ENCODE measurements at regions not wholly inside any gene's neighbourhood (a gene's known extent, or its start where the extent isn't known, plus 50 kb on each side); places are given as distances from the start of the nearest gene placed in this dataset.

- TF ChIP-seq CTCF (IDR thresholded peaks at IDR 0.05; ENCODE audit: low read depth, low read length), result no peak
- no peak for DNase-seq (ENCODE audit: low read depth in 2 of 2)
- H3K4me3 ChIP-seq (replicated peaks in 1 of 2; ENCODE audit: low read depth in 2 of 2, low read length in 2 of 2), result no peak overlapping the region
These were observed 281.4 kb downstream of the PABPC4L start for GRCh38 chr4:133920236-133920635.

GRCh38 chr4:133910165-133910564 is 291.4 kb downstream of the PABPC4L start:
- no peak for DNase-seq (ENCODE audit: low read depth in 2 of 2)
- TF ChIP-seq CTCF (IDR thresholded peaks at IDR 0.05; ENCODE audit: low read depth, low read length), result no peak
- H3K4me3 ChIP-seq (replicated peaks in 1 of 2; ENCODE audit: low read depth in 2 of 2, low read length in 2 of 2), result no peak overlapping the region

- TF ChIP-seq CTCF (IDR thresholded peaks at IDR 0.05; ENCODE audit: low read depth, low read length), result no peak
- H3K4me3 ChIP-seq (replicated peaks in 1 of 2; ENCODE audit: low read depth in 2 of 2, low read length in 2 of 2), result no peak overlapping the region
- no peak for DNase-seq (ENCODE audit: low read depth in 2 of 2)
These were observed 298.6 kb downstream of the PABPC4L start for GRCh38 chr4:133903029-133903428.

- no peak for TF ChIP-seq CTCF (IDR thresholded peaks at IDR 0.05; ENCODE audit: low read depth, low read length)
- no peak overlapping the region for H3K4me3 ChIP-seq (replicated peaks in 1 of 2; ENCODE audit: low read depth in 2 of 2, low read length in 2 of 2)
- DNase-seq (ENCODE audit: low read depth in 2 of 2), result no peak
These were observed 310.6 kb downstream of the PABPC4L start for GRCh38 chr4:133891011-133891410.

GRCh38 chr4:133887723-133888122 is 313.9 kb downstream of the PABPC4L start:
- H3K4me3 ChIP-seq (replicated peaks in 1 of 2; ENCODE audit: low read depth in 2 of 2, low read length in 2 of 2), result no peak overlapping the region
- DNase-seq (ENCODE audit: low read depth in 2 of 2), result no peak
- no peak for TF ChIP-seq CTCF (IDR thresholded peaks at IDR 0.05; ENCODE audit: low read depth, low read length)

- peak in 1 of 2 donors; percentile 48 for DNase-seq (ENCODE audit: low read depth in 2 of 2)
These were observed 332.1 kb downstream of the PABPC4L start for GRCh38 chr4:133869486-133869885.

More at GRCh38 chr4:133869486-133869885, 332.1 kb downstream of the PABPC4L start:
- H3K4me3 ChIP-seq (replicated peaks in 1 of 2; ENCODE audit: low read depth in 2 of 2, low read length in 2 of 2), result no peak overlapping the region
- no peak for TF ChIP-seq CTCF (IDR thresholded peaks at IDR 0.05; ENCODE audit: low read depth, low read length)
